HS-5 (cell line): ENCODE measurements at regions not wholly inside any gene's neighbourhood (a gene's known extent, or its start where the extent isn't known, plus 50 kb on each side); places are given as distances from the start of the nearest gene placed in this dataset.
"Not testable (repeated sequence)": the region's sequence is repeated elsewhere in the genome, so short reads cannot be mapped to it uniquely, and the experiment has no call there.

Source experiments
- DNase-seq: peaks from one replicate; pipeline ENCODE4 v3.0.0-alpha.2; 2012; ENCODE audit warnings: low read depth

- not testable (repeated sequence) for DNase-seq
Measured at GRCh38 chr10:47622719-47623118, 99.3 kb upstream of the AGAP9 start.

GRCh38 chr10:47619300-47620012, 96.0 kb upstream of the AGAP9 start:
- DNase-seq = not testable (repeated sequence)

- not testable (repeated sequence) for DNase-seq
Measured at GRCh38 chr10:47609311-47609710, 85.9 kb upstream of the AGAP9 start.

- not testable (repeated sequence) for DNase-seq
Measured at GRCh38 chr10:47605791-47606773, 82.6 kb upstream of the AGAP9 start.

- DNase-seq = not testable (repeated sequence)
Measured at GRCh38 chr10:47600604-47601003, 77.2 kb upstream of the AGAP9 start.

- not testable (repeated sequence) for DNase-seq
Measured at GRCh38 chr10:47600127-47600526, 76.7 kb upstream of the AGAP9 start.

GRCh38 chr10:47599657-47600056, 76.2 kb upstream of the AGAP9 start:
- DNase-seq = not testable (repeated sequence)

GRCh38 chr10:47593805-47594204, 70.4 kb upstream of the AGAP9 start:
- DNase-seq = not testable (repeated sequence)

GRCh38 chr10:47593129-47593528, 69.7 kb upstream of the AGAP9 start:
- DNase-seq = not testable (repeated sequence)

GRCh38 chr10:47590956-47591355, 67.5 kb upstream of the AGAP9 start:
- DNase-seq = not testable (repeated sequence)

- DNase-seq = not testable (repeated sequence)
Measured at GRCh38 chr10:47590534-47590933, 67.1 kb upstream of the AGAP9 start.

- not testable (repeated sequence) for DNase-seq
Measured at GRCh38 chr10:47582051-47582450, 58.6 kb upstream of the AGAP9 start.

GRCh38 chr10:47580063-47580462, 56.6 kb upstream of the AGAP9 start:
- DNase-seq = not testable (repeated sequence)

- DNase-seq = not testable (repeated sequence)
Measured at GRCh38 chr10:47578547-47578946, 55.1 kb upstream of the AGAP9 start.
